H9 (cell line): ENCODE measurements at regions not wholly inside any gene's neighbourhood (a gene's known extent, or its start where the extent isn't known, plus 50 kb on each side); places are given as distances from the start of the nearest gene placed in this dataset.

Experiments used
- DNase-seq: peaks from one replicate; pipeline ENCODE4 v3.0.0-alpha.2; 2017
- H2AFZ ChIP-seq: one replicate; pipeline ENCODE4 v1.6.1; 2013; ENCODE audit warnings: mild to moderate bottlenecking, low read length, control low read depth, moderate library complexity
- H2AK5ac ChIP-seq: 2 replicates; pipeline ENCODE4 v1.6.1; 2013; ENCODE audit warnings: low read length, control low read depth, mixed read lengths; ENCODE audit not compliant: insufficient read length
- H2BK120ac ChIP-seq: one replicate; pipeline ENCODE4 v1.6.1; 2013; ENCODE audit warnings: low read depth, mild to moderate bottlenecking, low read length, control low read depth, inconsistent platforms; ENCODE audit not compliant: poor library complexity, severe bottlenecking
- H2BK12ac ChIP-seq: 2 replicates; pipeline ENCODE4 v1.6.1; 2013; ENCODE audit warnings: low read length, control low read depth, mixed read lengths, low read depth; ENCODE audit not compliant: insufficient read length
- H2BK15ac ChIP-seq: 2 replicates; pipeline ENCODE4 v1.6.1; 2013; ENCODE audit warnings: low read depth, low read length, control low read depth
- H2BK20ac ChIP-seq: one replicate; pipeline ENCODE4 v1.6.1; 2013; ENCODE audit warnings: low read depth, mild to moderate bottlenecking, low read length, control low read depth, inconsistent platforms; ENCODE audit not compliant: poor library complexity, severe bottlenecking
- H2BK5ac ChIP-seq: 2 replicates; pipeline ENCODE4 v1.6.1; 2013; ENCODE audit warnings: low read length, control low read depth, mixed read lengths; ENCODE audit not compliant: insufficient read length
- H3K14ac ChIP-seq: 2 replicates; pipeline ENCODE4 v1.6.1; 2013; ENCODE audit warnings: low read length, control low read depth; ENCODE audit not compliant: insufficient read depth
- H3K18ac ChIP-seq: 2 replicates; pipeline ENCODE4 v1.6.1; 2013; ENCODE audit warnings: low read depth, mild to moderate bottlenecking, mixed read lengths, low read length, control low read depth; ENCODE audit not compliant: insufficient read length
- H3K23ac ChIP-seq: 2 replicates; pipeline ENCODE4 v1.6.1; 2013; ENCODE audit warnings: low read length, control low read depth, mixed read lengths, low read depth; ENCODE audit not compliant: insufficient read length
- H3K23me2 ChIP-seq: 2 replicates; pipeline ENCODE4 v1.6.1; 2013; ENCODE audit warnings: low read depth, mild to moderate bottlenecking, mixed read lengths, low read length, control low read depth; ENCODE audit not compliant: insufficient read length, poor library complexity, severe bottlenecking
- H3K27ac ChIP-seq: 2 replicates; pipeline ENCODE4 v1.5.1; 2013; ENCODE audit warnings: low read length, control low read depth, mixed read lengths, low read depth; ENCODE audit not compliant: insufficient read length
- H3K27me3 ChIP-seq: 2 replicates; pipeline ENCODE4 v1.6.1; 2013; ENCODE audit warnings: low read length, control low read depth, inconsistent platforms; ENCODE audit not compliant: insufficient read depth
- H3K4ac ChIP-seq: 2 replicates; pipeline ENCODE4 v1.6.1; 2013; ENCODE audit warnings: low read depth, mild to moderate bottlenecking, control low read depth, inconsistent platforms, low read length, moderate library complexity
- H3K4me1 ChIP-seq: 2 replicates; pipeline ENCODE4 v1.6.1; 2013; ENCODE audit warnings: low read length, control low read depth, inconsistent platforms; ENCODE audit not compliant: insufficient read depth
- H3K4me2 ChIP-seq: 2 replicates; pipeline ENCODE4 v1.6.1; 2013; ENCODE audit warnings: low read length, control low read depth, mixed read lengths; ENCODE audit not compliant: insufficient read length, insufficient read depth
- H3K56ac ChIP-seq: 2 replicates; pipeline ENCODE4 v1.6.1; 2013; ENCODE audit warnings: low read depth, mild to moderate bottlenecking, mixed read lengths, low read length, control low read depth; ENCODE audit not compliant: insufficient read length
- H3K79me1 ChIP-seq: 2 replicates; pipeline ENCODE4 v1.6.1; 2013; ENCODE audit warnings: low read depth, mild to moderate bottlenecking, moderate library complexity, low read length, control low read depth, inconsistent platforms; ENCODE audit not compliant: insufficient read depth, poor library complexity, severe bottlenecking
- H3K79me2 ChIP-seq: 2 replicates; pipeline ENCODE4 v1.6.1; 2013; ENCODE audit warnings: low read length, control low read depth, inconsistent platforms; ENCODE audit not compliant: insufficient read depth
- H3K9ac ChIP-seq: 2 replicates; pipeline ENCODE4 v1.6.1; 2013; ENCODE audit warnings: low read length, control low read depth, mixed read lengths; ENCODE audit not compliant: insufficient read length; ENCODE audit errors: extremely low read depth
- H3K9me3 ChIP-seq: one replicate; pipeline ENCODE4 v1.6.1; 2013; ENCODE audit warnings: low read depth, low read length, inconsistent platforms; ENCODE audit not compliant: control insufficient read depth
- H3T11ph ChIP-seq: one replicate; pipeline ENCODE4 v1.6.1; 2013; ENCODE audit warnings: mild to moderate bottlenecking, low read length, control low read depth, inconsistent platforms
- H4K20me1 ChIP-seq: one replicate; pipeline ENCODE4 v1.6.1; 2013; ENCODE audit not compliant: control insufficient read depth, insufficient read length, insufficient read depth
- H4K5ac ChIP-seq: 2 replicates; pipeline ENCODE4 v1.6.1; 2013; ENCODE audit warnings: low read depth, mild to moderate bottlenecking, mixed read lengths, low read length, control low read depth; ENCODE audit not compliant: insufficient read length
- H4K8ac ChIP-seq: replicated peaks from 2 replicates; pipeline ENCODE4 v1.6.1; 2013; ENCODE audit warnings: low read length, control low read depth, mixed read lengths, low read depth; ENCODE audit not compliant: insufficient read length
- H4K91ac ChIP-seq: 2 replicates; pipeline ENCODE4 v1.6.1; 2013; ENCODE audit warnings: low read depth, mild to moderate bottlenecking, moderate library complexity, mixed read lengths, low read length, control low read depth; ENCODE audit not compliant: insufficient read length
- H3K27ac Mint-ChIP-seq, 3 experiments: 2 replicates in 2 of 3; 3 replicates in 1 of 3; pipeline ENCODE4 v1.8.0; 2020 to 2021; ENCODE audit warnings: mixed read lengths in 3 of 3, mild to moderate bottlenecking in 1 of 3, moderate library complexity in 1 of 3
- H3K27me3 Mint-ChIP-seq: 2 replicates; pipeline ENCODE4 v1.8.0; 2021; ENCODE audit warnings: low read depth, mild to moderate bottlenecking, moderate library complexity, mixed read lengths
- H3K36me3 Mint-ChIP-seq, 3 experiments: 2 replicates in 2 of 3; 3 replicates in 1 of 3; pipeline ENCODE4 v1.8.0; 2020 to 2021; ENCODE audit warnings: low read depth in 3 of 3, mixed read lengths in 3 of 3; ENCODE audit not compliant: insufficient read depth in 1 of 3
- H3K4me1 Mint-ChIP-seq, 2 experiments: 2 replicates each; pipeline ENCODE4 v1.8.0; 2020; ENCODE audit warnings: mixed read lengths in 2 of 2
- H3K4me3 Mint-ChIP-seq, 2 experiments: 2 replicates in 1 of 2; 3 replicates in 1 of 2; pipeline ENCODE4 v1.8.0; 2020 to 2021; ENCODE audit warnings: mild to moderate bottlenecking in 2 of 2, mixed read lengths in 2 of 2, moderate library complexity in 1 of 2
- H3K9me3 Mint-ChIP-seq, 2 experiments: 2 replicates in 1 of 2; 3 replicates in 1 of 2; pipeline ENCODE4 v1.8.0; 2020; ENCODE audit warnings: mild to moderate bottlenecking in 2 of 2, mixed read lengths in 2 of 2, moderate library complexity in 1 of 2
- TF ChIP-seq, protein P1 (sequence below): fragments of 200-600 bp; sonication (generic); conservative IDR thresholded peaks from 3 replicates; pipeline ENCODE4 v1.8.0; 2021; ENCODE audit warnings: antibody characterized with exemption, mild to moderate bottlenecking

DNA sequence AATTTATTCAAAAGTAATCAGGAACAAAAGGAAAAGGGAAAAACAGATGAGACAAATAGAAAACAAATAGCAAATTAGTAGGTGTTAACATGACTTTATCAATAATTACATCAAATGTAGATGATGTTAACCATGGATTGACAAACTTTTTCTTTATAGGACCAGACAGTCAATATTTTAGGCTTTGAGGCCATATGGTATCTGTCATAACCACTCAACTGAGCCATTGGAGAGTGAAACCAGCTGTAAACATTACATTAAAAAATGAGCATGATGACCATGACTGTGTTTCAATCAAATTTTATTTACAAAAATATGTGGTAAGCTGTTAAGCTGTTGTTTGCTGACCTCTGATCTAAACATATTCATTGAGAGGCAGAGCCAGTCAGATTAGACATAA lies 118.5 kb upstream of the NWD2 start:
- Histone ChIP-seq H3K27me3 (no peaks in the 10 kb centered on the region), H3T11ph (no peak overlapping the region), H2BK120ac (no peak overlapping the region), H2BK5ac (no peak overlapping the region), H3K27ac (no peak overlapping the region), H3K23ac (no peak overlapping the region), H3K14ac (no peak overlapping the region), H3K79me1 (no peaks in the 10 kb centered on the region), H2BK15ac (no peak overlapping the region), H4K8ac (no peak overlapping the region), H2BK12ac (no peak overlapping the region), H2BK20ac (no peak overlapping the region), H2AFZ (no peak overlapping the region), H3K9ac (no peak overlapping the region), H2AK5ac (no peak overlapping the region), H3K9me3 (no peaks in the 10 kb centered on the region), H4K20me1 (no peaks in the 10 kb centered on the region), H3K18ac (no peak overlapping the region), H3K4me2 (no peak overlapping the region), H4K5ac (no peak overlapping the region), H3K4ac (no peak overlapping the region), H3K79me2 (no peaks in the 10 kb centered on the region), H3K56ac (no peak overlapping the region), H4K91ac (no peak overlapping the region), H3K23me2 (no peaks in the 10 kb centered on the region), H3K4me1 (no peaks in the 10 kb centered on the region)
- no peak overlapping the region for H3K27ac Mint-ChIP-seq
- H3K9me3 Mint-ChIP-seq: no peaks in the 10 kb centered on the region; a peak in 1 of 5 replicates
- no peak for DNase-seq
- TF ChIP-seq, protein P1, sequence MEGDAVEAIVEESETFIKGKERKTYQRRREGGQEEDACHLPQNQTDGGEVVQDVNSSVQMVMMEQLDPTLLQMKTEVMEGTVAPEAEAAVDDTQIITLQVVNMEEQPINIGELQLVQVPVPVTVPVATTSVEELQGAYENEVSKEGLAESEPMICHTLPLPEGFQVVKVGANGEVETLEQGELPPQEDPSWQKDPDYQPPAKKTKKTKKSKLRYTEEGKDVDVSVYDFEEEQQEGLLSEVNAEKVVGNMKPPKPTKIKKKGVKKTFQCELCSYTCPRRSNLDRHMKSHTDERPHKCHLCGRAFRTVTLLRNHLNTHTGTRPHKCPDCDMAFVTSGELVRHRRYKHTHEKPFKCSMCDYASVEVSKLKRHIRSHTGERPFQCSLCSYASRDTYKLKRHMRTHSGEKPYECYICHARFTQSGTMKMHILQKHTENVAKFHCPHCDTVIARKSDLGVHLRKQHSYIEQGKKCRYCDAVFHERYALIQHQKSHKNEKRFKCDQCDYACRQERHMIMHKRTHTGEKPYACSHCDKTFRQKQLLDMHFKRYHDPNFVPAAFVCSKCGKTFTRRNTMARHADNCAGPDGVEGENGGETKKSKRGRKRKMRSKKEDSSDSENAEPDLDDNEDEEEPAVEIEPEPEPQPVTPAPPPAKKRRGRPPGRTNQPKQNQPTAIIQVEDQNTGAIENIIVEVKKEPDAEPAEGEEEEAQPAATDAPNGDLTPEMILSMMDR: no peak
- no peaks in the 10 kb centered on the region for H3K4me1 Mint-ChIP-seq
- H3K4me3 Mint-ChIP-seq: no peak overlapping the region
- no peaks in the 10 kb centered on the region for H3K27me3 Mint-ChIP-seq
- no peaks in the 10 kb centered on the region for H3K36me3 Mint-ChIP-seq
